Neural cell (in vitro differentiated cells): ENCODE measurements at regions not wholly inside any gene's neighbourhood (a gene's known extent, or its start where the extent isn't known, plus 50 kb on each side); places are given as distances from the start of the nearest gene placed in this dataset.

ENCODE experiments used
- H2AFZ ChIP-seq: fragments of 200-600, 300-800 bp; sonication (generic), shearing (Covaris generic); 2 replicates; pipeline ENCODE4 v1.6.0; 2014; ENCODE audit warnings: low read depth, mild to moderate bottlenecking, antibody characterized with exemption, low read length, moderate library complexity
- H3F3A ChIP-seq: fragments of 200-600 bp; shearing (Covaris generic); 2 replicates; pipeline ENCODE4 v1.6.1; 2016; ENCODE audit warnings: mild to moderate bottlenecking, moderate library complexity, mixed read lengths, antibody characterized with exemption, low read length; ENCODE audit not compliant: insufficient read depth, poor library complexity, severe bottlenecking
- H3K27ac ChIP-seq: fragments of 200-600, 300-800 bp; sonication (generic), shearing (Covaris generic); 2 replicates; pipeline ENCODE4 v1.5.1; 2014; ENCODE audit warnings: mild to moderate bottlenecking, low read length, moderate library complexity
- H3K27me3 ChIP-seq: fragments of 300-800, 200-600 bp; sonication (generic), shearing (Covaris generic); 2 replicates; pipeline ENCODE4 v1.6.0; 2014; ENCODE audit warnings: mild to moderate bottlenecking, low read depth, low read length, moderate library complexity; ENCODE audit not compliant: insufficient read depth
- H3K36me3 ChIP-seq: fragments of 300-800, 200-600 bp; sonication (generic), shearing (Covaris generic); 2 replicates; pipeline ENCODE4 v1.5.1; 2014; ENCODE audit warnings: mild to moderate bottlenecking, antibody characterized with exemption, low read length, moderate library complexity; ENCODE audit not compliant: insufficient read depth
- H3K4me2 ChIP-seq: fragments of 300-800, 200-600 bp; sonication (generic), shearing (Covaris generic); 2 replicates; pipeline ENCODE4 v1.6.0; 2014; ENCODE audit warnings: mild to moderate bottlenecking, low read length
- H3K4me3 ChIP-seq: fragments of 300-800, 200-600 bp; sonication (generic), shearing (Covaris generic); 2 replicates; pipeline ENCODE4 v1.5.1; 2014; ENCODE audit warnings: mild to moderate bottlenecking, low read length, moderate library complexity
- H3K79me2 ChIP-seq: fragments of 200-600 bp; shearing (Covaris generic); replicated peaks from 2 replicates; pipeline ENCODE4 v1.6.0; 2014; ENCODE audit warnings: mild to moderate bottlenecking, low read length, moderate library complexity; ENCODE audit not compliant: insufficient read depth
- H3K9ac ChIP-seq: fragments of 300-800, 200-600 bp; sonication (generic), shearing (Covaris generic); 2 replicates; pipeline ENCODE4 v1.6.1; 2016; ENCODE audit warnings: mild to moderate bottlenecking, low read length, mixed read lengths
- H3K9me2 ChIP-seq: fragments of 200-600 bp; shearing (Covaris generic); 2 replicates; pipeline ENCODE4 v1.6.1; 2016; ENCODE audit warnings: mild to moderate bottlenecking, low read length, mixed read lengths; ENCODE audit not compliant: insufficient read depth
- H3K9me3 ChIP-seq: fragments of 200-600, 300-800 bp; sonication (generic), shearing (Covaris generic); 2 replicates; pipeline ENCODE4 v1.6.1; 2016; ENCODE audit warnings: mild to moderate bottlenecking, mixed run types, low read length, moderate library complexity, mixed read lengths
- H4K20me1 ChIP-seq: fragments of 200-600 bp; shearing (Covaris generic); 2 replicates; pipeline ENCODE4 v1.6.1; 2016; ENCODE audit warnings: mild to moderate bottlenecking, mixed run types; ENCODE audit not compliant: insufficient read depth
- CTCF ChIP-seq: fragments of 450-650 bp; IDR thresholded peaks from 2 replicates; pipeline ENCODE4 v1.5.1; 2014; ENCODE audit warnings: antibody characterized with exemption, mild to moderate bottlenecking, moderate library complexity; ENCODE audit not compliant: poor library complexity, severe bottlenecking
- EP300 ChIP-seq: fragments of 450-650 bp; conservative IDR thresholded peaks from 2 replicates; pipeline ENCODE4 v1.6.1; 2014; ENCODE audit warnings: antibody characterized with exemption, mild to moderate bottlenecking, moderate library complexity; ENCODE audit not compliant: poor library complexity, severe bottlenecking
- EZH2 ChIP-seq: fragments of 200-600, 300-800 bp; shearing (Covaris generic), sonication (generic); IDR thresholded peaks from 2 replicates; pipeline ENCODE4 v1.6.1; 2014; ENCODE audit warnings: antibody characterized with exemption, low read length, borderline replicate concordance, mild to moderate bottlenecking; ENCODE audit not compliant: insufficient read depth, poor library complexity, severe bottlenecking
- MXI1 ChIP-seq: fragments of 450-650 bp; conservative IDR thresholded peaks from 2 replicates; pipeline ENCODE4 v1.6.1; 2014; ENCODE audit warnings: antibody characterized with exemption, mild to moderate bottlenecking; ENCODE audit not compliant: poor library complexity, severe bottlenecking
- POLR2AphosphoS5 ChIP-seq: IDR thresholded peaks from 2 replicates; pipeline ENCODE4 v1.6.1; 2012
- RAD21 ChIP-seq: fragments of 450-650 bp; conservative IDR thresholded peaks from 2 replicates; pipeline ENCODE4 v1.6.1; 2014; ENCODE audit warnings: antibody characterized with exemption, mild to moderate bottlenecking, moderate library complexity
- REST ChIP-seq: IDR thresholded peaks from 2 replicates; pipeline ENCODE4 v1.6.1; 2012; ENCODE audit warnings: borderline replicate concordance
- SMC3 ChIP-seq: fragments of 450-650 bp; conservative IDR thresholded peaks from 2 replicates; pipeline ENCODE4 v1.6.1; 2014; ENCODE audit warnings: antibody characterized with exemption, mild to moderate bottlenecking, moderate library complexity; ENCODE audit not compliant: poor library complexity
- TAF1 ChIP-seq: IDR thresholded peaks from 2 replicates; pipeline ENCODE4 v1.6.1; 2012; ENCODE audit warnings: low read depth

GRCh38 chr15:29424118-29424517 is 154.5 kb upstream of the NSMCE3 start:
- no peaks in the 10 kb centered on the region for H3K9me3 ChIP-seq
- H3K79me2 ChIP-seq = no peaks in the 10 kb centered on the region
- no peaks in the 10 kb centered on the region for H3K27me3 ChIP-seq
- TF ChIP-seq RAD21 = no peak
- no peak for TF ChIP-seq POLR2AphosphoS5
- TF ChIP-seq CTCF = no peak
- no peak for TF ChIP-seq SMC3
- no peak for TF ChIP-seq REST
- TF ChIP-seq TAF1 = no peak
- TF ChIP-seq EZH2 = no peak
- TF ChIP-seq MXI1 = no peak
- TF ChIP-seq EP300 = no peak
- H2AFZ ChIP-seq = no peak overlapping the region
- no peak overlapping the region for H3K4me2 ChIP-seq
- no peaks in the 10 kb centered on the region for H3K36me3 ChIP-seq
- H3K9me2 ChIP-seq = no peaks in the 10 kb centered on the region
- H3F3A ChIP-seq = no peaks in the 10 kb centered on the region
- H3K27ac ChIP-seq = no peak overlapping the region
- H3K4me3 ChIP-seq = no peak overlapping the region
- no peak overlapping the region for H3K9ac ChIP-seq
- no peaks in the 10 kb centered on the region for H4K20me1 ChIP-seq

- Histone ChIP-seq H3K4me3 (no peak overlapping the region), H3K79me2 (no peaks in the 10 kb centered on the region), H3K27me3 (no peaks in the 10 kb centered on the region), H3K9me3 (no peaks in the 10 kb centered on the region), H3K9me2 (no peaks in the 10 kb centered on the region), H3F3A (no peaks in the 10 kb centered on the region), H3K9ac (no peak overlapping the region), H3K36me3 (no peaks in the 10 kb centered on the region), H2AFZ (no peak overlapping the region), H4K20me1 (no peaks in the 10 kb centered on the region), H3K4me2 (no peak overlapping the region), H3K27ac (no peak overlapping the region)
- no peak for TF ChIP-seq EP300
- TF ChIP-seq SMC3 = no peak
- TF ChIP-seq REST = no peak
- TF ChIP-seq TAF1 = no peak
Observed at GRCh38 chr15:29422606-29423005, 153.0 kb upstream of the NSMCE3 start.
